ENCODE measurements at regions not wholly inside any gene's neighbourhood (a gene's known extent, or its start where the extent isn't known, plus 50 kb on each side); places are given as distances from the start of the nearest gene placed in this dataset.

DNA sequence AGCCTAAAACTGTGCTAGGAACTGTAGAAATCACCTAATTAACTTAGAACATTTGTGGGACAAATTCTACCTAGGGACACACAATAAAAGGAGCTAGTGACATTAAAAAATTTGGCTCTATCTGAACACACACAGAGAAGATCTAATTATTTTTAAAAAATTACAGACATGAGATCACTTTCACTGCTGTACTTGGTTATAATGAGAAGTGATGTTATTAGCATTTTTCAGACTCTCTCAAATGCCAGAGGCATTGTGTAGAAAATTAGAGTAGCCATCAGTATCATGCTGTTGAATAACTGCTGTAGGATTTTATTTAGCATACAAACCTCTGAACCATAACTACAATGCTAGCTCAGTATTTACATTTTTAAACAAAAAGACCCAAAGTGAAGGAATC is 109.1 kb upstream of the ANK2 start:
- ChIA-PET POLR2A (no interaction called here), CTCF (interaction anchor here (0.7 to 5.4 kb wide), 5 partner anchors 10 to 612 kb away, joined by 3 to 103 read pairs (median 3); no protein-coding TSS in a partner anchor)
- intact Hi-C loops (cut with micrococcal nuclease) = no loop called here

More for the DNA sequence above, 109.1 kb upstream of the ANK2 start:
- Histone ChIP-seq H3K9me3 (replicated peaks; ENCODE audit: control insufficient read depth, insufficient read depth, low read length) (no peaks in the 10 kb centered on the region), H3K9ac (replicated peaks; ENCODE audit: extremely low read depth, insufficient read depth, low read length) (no peak overlapping the region), H4K20me1 (replicated peaks; ENCODE audit: control insufficient read depth, extremely low read depth, insufficient read depth, low read length) (no peaks in the 10 kb centered on the region), H3K27me3 (ENCODE audit: control insufficient read depth in 2 of 2, insufficient read depth in 2 of 2, low read length in 2 of 2) (no peaks in the 10 kb centered on the region), H3K4me2 (ENCODE audit: insufficient read depth, low read length) (no peak overlapping the region), H3K4me3 (replicated peaks in 1 of 3; ENCODE audit: insufficient read depth in 1 of 3, low read depth in 1 of 3, low read length in 3 of 3) (no peak overlapping the region), H3K9me1 (replicated peaks; ENCODE audit: control insufficient read depth, extremely low read depth, insufficient read depth, low read length) (no peaks in the 10 kb centered on the region), H3K4me1 (ENCODE audit: control insufficient read depth, extremely low read depth, insufficient read depth, low read length) (no peaks in the 10 kb centered on the region), H3K79me2 (ENCODE audit: control insufficient read depth, insufficient read depth, low read length) (no peaks in the 10 kb centered on the region), H3K36me3 (ENCODE audit: control insufficient read depth in 2 of 2, extremely low read depth in 1 of 2, insufficient read depth in 2 of 2, low read length in 2 of 2) (no peaks in the 10 kb centered on the region), H3K27ac (ENCODE audit: insufficient read depth, low read depth, low read length) (no peak overlapping the region), H2AFZ (ENCODE audit: low read depth, low read length) (no peak overlapping the region)
- dilution Hi-C loops (cut with MboI; ENCODE audit: extremely low pct_ligation_motif_present, low sequenced_read_pairs) = no loop called here
- no TSS peak for BruUV-seq (replicated peaks)
- TF ChIP-seq JUN (IDR thresholded peaks at IDR 0.05; ENCODE audit: borderline replicate concordance, insufficient read depth, insufficient read length, low read depth) = no peak
- TF ChIP-seq EZH2 (IDR thresholded peaks at IDR 0.05; ENCODE audit: borderline replicate concordance, low read depth, low read length, severe bottlenecking) = no peak
- TF ChIP-seq, protein P1, sequence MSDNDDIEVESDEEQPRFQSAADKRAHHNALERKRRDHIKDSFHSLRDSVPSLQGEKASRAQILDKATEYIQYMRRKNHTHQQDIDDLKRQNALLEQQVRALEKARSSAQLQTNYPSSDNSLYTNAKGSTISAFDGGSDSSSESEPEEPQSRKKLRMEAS (IDR thresholded peaks at IDR 0.05; ENCODE audit: insufficient read depth, insufficient read length) = no peak
- no peak for TF ChIP-seq CTCF (IDR thresholded peaks at IDR 0.05; ENCODE audit: extremely low read depth in 1 of 2, insufficient read depth in 1 of 2, low read depth in 1 of 2, low read length in 2 of 2)
- TF ChIP-seq POLR2AphosphoS5 (IDR thresholded peaks at IDR 0.05; ENCODE audit: insufficient read depth, low read depth, low read length) = no peak
- no peak for TF ChIP-seq MYC (IDR thresholded peaks at IDR 0.05; ENCODE audit: low read depth, low read length)
- TF ChIP-seq POLR2A (IDR thresholded peaks at IDR 0.05; ENCODE audit: low read depth, low read length) = no peak
- no peak for TF ChIP-seq GATA2 (IDR thresholded peaks at IDR 0.05; ENCODE audit: insufficient read depth, insufficient read length, low read depth, low read length)
- TF ChIP-seq FOS (IDR thresholded peaks at IDR 0.05; ENCODE audit: borderline replicate concordance, insufficient read depth, low read length) = no peak
- no peak for DNase-seq (ENCODE audit: low read depth, low spot score)
- no peak for FAIRE-seq
